ENCODE measurements at regions not wholly inside any gene's neighbourhood (a gene's known extent, or its start where the extent isn't known, plus 50 kb on each side); places are given as distances from the start of the nearest gene placed in this dataset.

DNA sequence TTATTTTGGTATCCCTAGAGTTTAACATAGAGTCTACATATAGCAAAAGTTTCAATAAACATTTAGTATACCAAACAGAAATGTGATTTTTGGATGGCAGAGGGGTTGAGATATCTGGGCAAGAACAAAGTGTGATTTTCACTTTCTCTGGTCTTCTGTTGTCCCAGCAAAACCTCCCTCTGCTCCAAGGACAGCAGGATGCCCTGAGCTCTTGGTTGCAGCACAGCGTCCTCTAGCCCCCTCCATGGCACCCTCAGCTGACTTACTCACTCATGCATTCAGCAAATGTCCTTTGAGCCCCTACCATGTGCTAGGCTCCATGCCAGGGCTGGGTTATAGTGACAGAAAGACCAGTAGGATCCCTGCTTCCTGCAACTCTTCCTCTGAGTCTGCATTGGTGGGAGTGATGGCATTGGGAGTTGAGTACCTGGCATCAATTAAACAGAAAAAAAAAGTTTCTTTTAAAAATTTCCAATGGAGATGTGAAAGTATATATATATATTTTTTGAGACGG is 104.8 kb upstream of the UBL3 start:
- DNase-seq (ENCODE audit: low read depth), result no peak

DNA sequence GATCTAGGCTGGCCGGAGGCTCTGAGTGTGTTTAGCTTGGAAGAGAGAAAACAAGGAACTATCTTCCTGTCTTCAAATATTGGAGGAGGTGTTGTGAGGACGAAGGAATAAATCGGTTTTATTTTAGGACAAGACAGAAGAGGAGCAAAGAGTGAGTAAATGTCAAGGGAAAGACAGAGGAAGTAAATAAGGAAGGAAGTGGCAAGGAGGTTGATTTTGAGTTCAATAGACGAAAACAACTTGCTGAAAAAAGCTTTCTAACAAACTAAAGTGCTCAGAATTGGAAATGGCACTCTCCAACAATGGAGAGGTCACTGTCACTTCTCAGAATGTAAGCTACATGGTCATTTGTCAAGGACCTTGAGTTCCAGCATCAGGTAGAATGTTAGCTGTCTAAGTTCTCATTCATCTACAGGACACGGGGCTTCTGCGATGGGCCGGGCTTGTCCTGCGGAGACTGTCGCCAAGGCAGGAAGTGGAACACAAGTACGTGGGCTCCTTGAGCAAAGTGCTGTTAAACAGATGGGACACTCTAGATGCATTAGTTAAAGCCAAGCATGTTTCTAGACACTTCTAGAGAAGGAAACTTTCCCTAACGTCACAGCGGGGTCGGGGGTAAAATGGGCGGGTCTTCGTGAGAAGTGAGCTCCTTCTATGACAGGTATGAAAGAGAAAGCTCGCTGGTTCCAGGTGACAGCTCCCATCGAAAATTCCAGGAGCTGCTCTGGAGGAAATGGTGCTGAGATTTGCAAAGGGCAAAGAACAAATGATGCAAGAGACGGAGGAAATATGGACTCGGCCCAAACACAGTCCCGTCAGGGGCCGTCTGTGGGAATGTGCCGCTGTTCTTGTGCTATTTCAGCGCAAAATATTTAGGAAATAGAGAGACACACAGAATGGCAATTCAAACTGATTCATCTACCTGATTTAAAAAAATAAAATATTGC is 103.9 kb upstream of the UBL3 start:
- no peak for DNase-seq (ENCODE audit: low read depth)

DNA sequence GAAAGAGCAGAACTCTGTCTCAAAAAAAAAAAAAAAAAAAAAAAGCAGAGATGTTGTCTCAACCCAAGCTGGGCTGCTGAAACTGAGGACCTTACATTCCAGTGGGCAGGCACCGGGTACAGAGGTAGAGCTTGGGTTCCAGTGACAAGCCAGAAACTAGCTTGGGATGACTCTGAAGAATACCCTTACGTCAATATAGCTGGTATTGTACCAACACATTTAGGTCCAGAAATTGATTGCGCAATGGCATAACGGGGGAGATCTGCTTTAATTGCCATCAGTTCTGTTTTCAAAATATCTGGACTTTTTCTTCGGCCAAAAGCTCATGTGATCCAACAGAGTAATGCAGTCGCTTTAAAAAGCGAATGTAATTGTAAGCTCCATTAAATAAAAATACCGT is 103.1 kb upstream of the UBL3 start:
- no peak for DNase-seq (ENCODE audit: low read depth)

DNA sequence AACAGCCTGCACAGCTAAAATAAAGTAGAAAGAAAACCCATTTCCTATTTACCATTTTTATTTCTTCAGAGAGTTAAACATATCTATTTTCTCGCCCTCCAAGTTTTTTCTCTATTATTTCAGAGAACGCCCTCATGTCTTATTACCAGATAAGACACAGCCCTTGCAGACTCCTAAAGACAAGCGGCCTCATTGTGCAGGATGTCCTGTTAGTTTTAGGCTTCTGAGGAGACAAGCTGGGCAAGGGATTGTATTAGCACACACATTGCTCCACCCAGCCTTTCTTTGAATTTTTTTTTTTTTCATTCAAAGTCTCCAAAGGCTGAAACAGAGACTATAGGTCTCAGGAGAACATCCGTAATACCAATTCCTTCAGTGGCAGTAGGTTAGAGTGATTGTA is 101.8 kb upstream of the UBL3 start:
- no peak for DNase-seq (ENCODE audit: low read depth)

DNA sequence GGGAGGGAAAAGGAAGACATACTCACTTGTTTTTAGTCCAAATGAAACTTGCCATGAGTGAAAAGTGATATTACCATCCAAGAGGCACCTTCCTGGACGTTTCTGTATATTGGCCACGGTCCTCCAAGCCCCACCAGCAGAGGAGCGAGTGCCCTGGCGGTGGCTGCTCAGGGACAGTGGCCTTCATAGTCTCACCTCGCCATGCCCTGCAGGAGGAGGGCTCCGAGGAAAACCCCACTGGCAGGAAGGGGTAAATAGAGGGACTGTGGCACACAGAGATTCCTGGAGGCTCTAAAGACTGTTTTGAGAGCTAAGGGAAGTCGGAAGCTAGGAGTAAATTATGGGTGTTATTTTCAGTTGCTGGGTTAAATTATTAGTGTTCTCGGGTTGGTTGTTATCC is 98.4 kb upstream of the UBL3 start:
- no peak for DNase-seq (ENCODE audit: low read depth)

DNA sequence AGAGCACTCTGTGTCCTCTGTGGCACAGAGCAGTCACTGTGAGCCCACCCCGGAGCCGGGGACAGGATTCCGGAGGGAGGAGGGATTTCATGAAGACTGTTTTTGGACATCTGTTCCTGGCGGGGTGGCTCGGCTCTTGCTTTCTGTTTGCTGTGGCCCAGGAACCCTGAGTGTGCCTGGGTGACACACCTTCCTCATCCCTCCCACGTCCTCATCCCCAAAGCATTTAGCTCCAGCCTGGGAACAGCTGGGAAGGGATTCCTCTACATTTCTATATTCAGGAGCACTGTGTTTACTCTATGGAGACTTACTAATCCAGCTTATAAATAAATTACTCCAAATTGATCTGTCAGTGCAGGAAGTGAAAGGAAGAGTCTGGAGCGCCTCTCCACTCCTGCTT is 97.8 kb upstream of the UBL3 start:
- DNase-seq (ENCODE audit: low read depth), result no peak

DNA sequence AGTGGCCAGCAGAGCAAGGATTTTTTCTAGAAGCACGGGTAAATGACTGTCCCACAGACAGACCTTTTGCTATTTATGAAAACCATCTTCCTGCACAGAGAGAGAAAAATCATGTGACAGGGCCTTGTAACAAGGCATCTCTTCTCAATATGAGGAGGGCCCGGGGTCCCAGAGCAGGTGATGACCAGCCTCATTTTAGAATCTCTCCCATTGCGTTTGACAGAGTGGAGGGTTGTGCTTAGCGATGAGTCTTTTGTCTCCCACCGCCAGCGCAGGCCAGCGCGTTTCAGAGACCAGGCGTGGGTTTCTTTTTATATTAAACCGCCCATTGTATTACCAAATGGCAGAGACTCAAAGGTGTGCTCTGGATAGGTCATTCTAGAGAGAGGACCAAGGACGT is 97.4 kb upstream of the UBL3 start:
- no peak for DNase-seq (ENCODE audit: low read depth)

DNA sequence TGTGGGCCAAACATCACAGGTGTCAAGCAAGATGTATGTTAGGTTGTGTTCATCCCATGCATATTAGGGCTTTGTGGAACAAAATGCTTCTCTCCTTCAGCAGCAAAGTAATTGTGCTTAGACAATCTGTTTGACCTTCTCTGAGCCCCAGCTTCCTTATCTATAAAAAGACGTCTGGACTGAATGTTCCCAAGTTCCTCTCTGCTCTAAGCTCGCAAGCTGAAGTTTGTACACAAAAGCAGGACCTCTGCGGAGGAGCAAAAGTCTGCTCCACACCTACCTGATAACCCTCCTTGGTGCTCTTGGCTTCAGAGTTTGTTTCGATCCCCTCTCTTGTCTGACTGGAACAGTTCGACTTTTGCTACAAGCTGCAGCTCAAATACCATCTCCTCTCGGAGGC is 95.7 kb upstream of the UBL3 start:
- DNase-seq (ENCODE audit: low read depth), result no peak

DNA sequence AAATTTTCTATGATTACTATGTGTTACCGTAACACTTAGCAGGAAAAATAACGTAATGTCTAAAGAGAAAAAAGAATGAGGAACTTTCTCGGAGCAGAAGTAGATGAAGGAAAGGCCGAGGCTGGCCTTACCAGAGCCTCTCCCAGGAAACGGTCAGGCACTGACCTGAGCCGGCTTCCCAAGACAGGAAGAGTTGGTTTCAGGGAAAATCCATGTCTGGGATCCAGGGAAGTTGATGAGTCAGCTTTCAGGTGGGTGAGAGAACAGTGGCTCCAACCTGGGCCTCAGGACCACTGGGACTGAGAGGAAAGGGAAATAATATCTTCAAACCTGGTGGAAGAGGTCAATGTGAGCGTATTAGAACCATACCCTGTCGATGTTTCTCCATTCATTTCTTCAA is 93.3 kb upstream of the UBL3 start:
- no peak for DNase-seq (ENCODE audit: low read depth)

DNA sequence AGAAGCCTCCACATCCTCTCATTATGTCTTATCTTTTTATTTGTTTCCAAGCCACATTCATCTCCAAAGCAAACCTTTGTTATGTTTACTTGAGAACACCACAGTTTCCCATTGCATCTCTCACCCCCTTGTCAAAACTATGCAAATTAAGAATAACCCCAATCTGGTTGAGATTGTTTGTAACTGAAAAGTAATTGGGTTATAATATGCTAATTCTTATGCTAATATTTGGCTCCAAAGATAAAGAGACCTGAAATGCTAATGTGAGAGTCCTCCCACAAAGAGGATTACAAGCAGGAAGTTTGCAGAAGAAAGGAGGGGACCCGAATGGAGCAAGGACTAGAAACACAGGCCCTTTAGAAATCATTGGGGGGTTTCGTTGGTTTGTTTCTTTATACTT is 92.9 kb upstream of the UBL3 start:
- DNase-seq (ENCODE audit: low read depth), result no peak

DNA sequence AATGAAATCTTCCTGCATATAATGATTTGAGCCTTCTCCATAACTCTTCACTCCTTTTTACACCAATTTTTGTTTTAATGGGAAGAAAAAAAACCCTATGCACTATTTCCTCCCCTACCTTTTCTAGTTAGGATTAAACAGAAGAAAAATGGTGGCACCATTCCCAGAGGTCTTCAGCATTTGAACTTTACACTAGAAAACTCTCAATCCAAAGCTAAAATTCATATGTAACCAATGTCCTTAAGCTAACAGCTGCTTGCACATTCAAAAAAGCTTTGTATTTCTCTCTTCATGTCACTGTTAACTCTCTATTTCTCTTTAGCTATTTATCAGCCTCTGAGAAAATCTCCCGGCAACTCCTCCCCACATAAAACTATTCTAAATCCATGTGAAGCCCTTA is 90.3 kb upstream of the UBL3 start:
- no peak for DNase-seq (ENCODE audit: low read depth)

DNA sequence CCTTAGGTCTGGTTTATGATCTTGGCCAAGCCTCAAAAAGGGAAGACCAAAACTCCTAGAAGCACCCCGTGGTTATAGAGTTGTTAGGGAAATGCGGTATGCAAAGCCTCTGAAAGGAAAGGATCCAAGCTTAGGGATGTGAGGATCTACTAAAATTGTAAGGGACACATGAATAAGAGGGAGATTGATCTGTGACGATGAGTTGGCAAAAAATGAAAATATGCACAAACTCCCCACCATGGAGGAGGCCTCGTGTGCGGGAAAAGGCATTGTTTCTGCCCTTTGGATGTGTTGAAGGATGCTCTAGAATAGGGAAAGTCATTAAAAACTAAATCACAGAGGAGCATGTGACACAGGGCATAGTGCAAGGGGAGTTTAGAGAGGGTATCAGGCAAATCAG is 88.7 kb upstream of the UBL3 start:
- DNase-seq (ENCODE audit: low read depth), result no peak

DNA sequence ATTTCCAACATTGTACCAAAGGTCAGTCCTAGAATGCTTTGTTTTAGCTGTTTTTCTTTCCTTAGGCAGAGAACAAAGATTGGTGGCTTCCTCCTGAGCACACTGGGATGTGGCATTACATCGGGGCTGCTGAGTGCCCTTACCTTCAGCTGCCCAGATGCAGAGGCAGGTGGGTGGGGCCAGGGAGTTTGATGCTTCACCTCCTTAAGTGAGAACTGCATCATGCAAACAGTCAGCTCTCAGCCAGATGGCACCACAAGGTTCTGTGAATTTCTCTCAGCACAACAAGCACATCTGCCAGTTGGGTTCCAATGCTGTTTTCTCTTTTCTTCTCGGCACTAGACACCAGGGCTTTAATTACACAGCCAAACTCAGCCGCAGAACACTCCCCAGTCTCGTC is 87.4 kb upstream of the UBL3 start:
- DNase-seq (ENCODE audit: low read depth), result no peak

DNA sequence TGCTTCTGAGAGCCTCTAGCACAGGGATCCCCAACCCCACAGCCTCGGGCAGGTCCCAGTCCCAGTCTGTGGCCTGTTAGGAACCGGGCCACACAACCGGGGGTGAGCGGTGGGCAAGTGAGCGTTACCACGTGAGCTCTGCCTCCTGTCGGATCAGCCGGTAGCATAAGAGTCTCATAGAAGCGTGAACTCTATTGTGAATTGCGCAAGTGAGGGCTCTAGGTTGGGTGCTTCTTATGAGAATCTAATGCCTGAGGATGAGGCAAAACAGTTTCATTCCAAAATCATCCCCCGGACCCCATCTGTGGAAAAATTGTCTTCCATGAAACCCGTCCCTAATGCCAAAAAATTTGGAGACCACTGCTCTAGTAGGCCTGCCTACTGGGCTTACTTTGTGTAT is 87.0 kb upstream of the UBL3 start:
- DNase-seq (ENCODE audit: low read depth), result no peak

DNA sequence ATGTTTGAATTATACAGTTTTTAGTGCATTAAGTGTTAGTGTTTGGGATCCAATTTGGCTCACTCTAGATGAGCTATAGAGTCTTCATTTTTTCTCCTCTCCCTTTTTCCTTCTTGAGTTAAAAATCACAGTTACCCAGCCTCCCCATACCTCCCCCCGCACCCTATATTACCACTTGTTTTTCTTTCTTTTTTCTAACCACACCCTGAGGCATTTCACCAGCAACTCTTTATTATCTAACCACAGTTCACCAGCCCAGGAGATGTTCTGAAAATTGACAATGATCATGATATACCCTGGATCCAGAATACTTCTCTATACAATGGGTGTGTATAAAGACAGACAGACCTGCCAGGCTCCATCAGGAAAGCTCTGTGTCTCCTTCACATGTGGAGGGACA is 86.5 kb upstream of the UBL3 start:
- DNase-seq (ENCODE audit: low read depth), result no peak

DNA sequence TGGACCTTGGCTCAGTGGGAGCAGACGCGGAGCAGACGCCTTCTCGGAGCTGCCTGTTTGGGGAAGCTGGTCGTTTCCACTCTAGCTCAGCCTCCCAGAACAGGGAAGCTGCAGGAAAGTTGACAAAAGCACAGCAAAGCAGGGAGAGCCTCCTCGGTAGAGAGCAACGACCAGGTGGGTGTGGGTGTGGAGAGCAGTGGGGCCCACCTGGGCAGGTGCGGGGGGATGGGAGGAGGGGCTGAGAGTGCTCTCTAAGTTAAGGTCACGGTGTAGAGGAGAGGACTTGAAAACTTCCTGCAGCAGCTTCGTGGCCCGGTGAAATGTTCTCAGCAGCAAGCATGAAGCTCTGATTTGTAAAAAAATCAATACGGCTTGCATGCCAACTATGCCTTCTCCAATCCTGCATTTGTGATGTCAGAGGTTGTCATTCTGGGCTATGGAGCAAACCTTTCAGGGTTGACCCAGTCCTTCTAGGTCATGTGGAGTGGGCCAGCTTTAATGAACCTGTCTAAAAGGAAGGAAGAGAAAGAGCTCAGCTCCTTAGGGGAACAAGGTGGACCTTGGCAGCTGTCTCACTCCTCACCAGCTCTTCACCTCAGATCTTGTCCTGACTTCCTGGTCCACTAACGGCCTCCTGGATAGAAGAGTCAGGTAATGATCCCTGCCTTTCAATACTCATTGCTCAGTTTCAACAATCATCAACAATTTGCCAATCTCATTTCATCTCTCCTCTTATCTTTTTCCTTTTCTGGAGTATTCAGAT is 85.8 kb upstream of the UBL3 start:
- no peak for DNase-seq (ENCODE audit: low read depth)

DNA sequence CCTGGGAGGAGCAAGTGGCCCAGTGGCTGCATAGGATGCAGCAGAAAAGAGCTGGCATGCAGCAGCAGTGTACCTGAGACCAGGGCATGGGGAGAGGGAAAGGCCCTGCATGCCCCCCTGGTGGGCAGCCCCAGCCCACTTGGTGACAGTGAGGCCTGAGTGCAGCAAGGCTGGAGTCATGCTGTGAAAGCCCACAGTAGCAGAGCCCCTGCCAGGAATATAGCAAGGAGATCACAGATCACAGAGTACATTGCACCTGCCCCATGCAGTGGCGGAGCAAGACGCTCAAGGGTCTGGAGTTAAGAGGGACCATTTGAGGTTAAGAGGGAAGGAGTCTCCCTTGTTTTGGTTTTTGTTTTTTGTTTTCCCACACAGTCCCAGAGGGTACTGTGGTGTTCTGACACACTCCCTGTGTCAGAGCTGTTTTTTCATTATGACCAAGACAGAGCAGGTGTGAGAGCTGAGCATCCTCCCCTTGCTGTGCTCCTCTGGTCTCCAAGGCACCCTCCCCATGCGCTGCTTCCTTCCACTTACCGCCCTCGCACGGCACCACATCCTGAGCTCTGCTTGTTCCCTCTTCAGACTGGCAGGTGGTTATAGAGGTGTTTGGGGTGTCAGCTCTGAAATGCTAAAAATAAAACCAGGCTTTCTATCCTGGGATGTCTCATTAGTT is 85.0 kb upstream of the UBL3 start:
- no peak for DNase-seq (ENCODE audit: low read depth)

DNA sequence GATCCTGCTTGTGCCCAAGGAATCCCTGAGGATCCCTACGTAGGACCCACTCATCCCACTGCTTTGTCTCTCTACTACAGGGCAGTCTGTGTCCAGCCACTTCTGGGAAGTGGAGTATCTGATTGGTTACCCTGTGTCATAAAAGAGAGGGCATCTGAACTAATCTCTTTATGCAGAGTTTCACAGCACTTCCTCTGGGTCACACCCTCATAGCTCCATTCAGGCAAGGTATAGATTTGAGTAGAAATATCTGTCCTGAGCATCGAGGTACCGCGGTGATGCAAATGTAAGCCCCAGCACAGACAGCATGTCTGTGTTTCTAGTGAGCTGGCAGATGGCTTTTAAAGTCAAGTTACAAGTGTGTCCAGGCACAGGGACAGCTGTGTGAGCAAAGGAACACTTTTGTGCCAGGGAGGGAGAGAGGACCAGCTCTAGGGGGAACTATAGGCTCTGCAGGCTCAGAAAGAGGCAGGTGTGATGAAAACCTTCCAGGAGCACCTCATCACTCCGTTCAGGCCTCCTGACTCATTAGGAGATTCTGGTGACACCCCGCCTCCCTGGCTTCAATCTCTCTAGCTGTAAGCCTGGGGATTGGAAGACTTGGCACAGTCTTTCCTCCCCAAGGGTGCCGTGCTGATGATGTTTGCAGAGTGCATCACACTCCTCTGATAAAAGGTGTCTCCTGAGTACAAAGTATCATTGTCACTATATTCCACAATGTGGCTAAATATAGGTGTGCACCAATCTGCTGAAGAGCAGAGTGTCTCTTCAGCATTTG is 84.3 kb upstream of the UBL3 start:
- no peak for DNase-seq (ENCODE audit: low read depth)

DNA sequence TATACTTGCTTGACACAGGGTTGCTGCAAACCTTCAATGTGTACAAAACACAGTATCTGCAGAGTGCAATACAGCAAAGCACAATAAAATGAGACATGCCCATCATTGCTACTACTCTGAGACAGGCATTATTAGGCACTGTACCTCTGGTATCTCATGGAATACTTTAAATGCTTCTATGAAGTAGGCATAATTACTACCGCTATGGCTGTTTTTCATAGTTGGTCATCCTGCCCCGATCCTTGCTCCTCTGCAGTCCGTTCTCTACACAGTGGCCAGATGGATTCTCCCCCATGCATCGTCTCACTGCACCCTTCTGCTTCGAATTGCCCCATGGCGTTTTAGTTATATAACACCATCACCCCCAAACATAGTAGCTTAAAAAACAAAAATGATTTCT is 83.0 kb upstream of the UBL3 start:
- DNase-seq (ENCODE audit: low read depth), result no peak

DNA sequence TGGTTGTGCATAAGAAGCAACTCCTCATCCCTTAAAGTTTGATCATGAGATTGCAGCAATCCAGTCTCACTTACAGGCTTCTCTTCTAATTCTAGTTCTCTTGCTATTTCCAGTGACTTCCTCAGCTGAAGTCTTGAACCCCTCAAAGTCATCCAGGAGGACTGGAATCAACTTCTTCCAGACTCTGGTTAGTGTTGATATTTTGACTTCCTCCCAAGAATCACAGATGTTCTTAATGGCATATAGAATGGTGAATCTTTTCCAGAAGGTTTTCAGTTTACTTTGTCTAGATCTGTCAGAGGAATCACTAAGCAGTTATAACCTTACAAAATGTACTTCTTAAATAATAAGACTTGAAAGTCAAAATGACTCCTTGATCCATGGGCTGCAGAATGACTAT is 81.3 kb upstream of the UBL3 start:
- DNase-seq (ENCODE audit: low read depth), result no peak

DNA sequence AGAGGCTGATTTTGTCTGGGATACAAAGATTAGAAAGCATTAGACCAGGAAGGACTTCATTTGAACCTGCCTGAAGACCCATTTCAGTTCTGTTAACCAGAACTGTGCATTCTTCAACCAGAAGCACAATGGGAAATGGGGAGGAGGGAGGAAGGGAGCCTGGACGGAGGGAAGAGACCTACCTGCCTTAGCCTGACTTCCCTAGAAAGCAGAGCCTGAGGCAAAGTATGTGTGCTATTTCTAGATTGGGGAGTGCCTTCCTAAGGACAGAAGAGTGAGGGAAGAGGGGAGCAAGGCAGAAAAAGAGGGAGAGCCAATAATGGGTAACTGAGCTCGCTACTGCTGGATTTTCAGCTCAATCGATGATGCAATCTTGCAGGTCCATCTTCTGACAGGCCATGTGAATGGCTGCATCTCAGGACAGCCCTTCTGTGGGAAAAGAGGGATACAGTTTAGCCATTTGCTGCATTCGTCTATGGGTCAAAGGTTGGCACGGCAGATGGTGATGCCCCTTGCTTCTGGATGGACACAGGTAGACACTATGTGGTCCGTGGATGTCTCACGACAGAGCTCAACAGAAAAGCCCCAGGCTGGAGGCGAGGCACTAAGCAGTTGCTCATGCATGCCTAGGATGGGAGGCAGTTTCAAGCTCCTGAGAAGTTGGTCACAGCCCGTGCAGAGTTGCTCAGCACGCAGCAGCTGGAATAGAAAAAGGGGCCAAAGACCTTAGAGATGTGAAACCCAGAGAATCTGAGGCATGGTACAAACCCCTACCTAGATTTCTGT is 78.8 kb upstream of the UBL3 start:
- DNase-seq (ENCODE audit: low read depth), result no peak
